HG03159 (cell line): ENCODE measurements at regions not wholly inside any gene's neighbourhood (a gene's known extent, or its start where the extent isn't known, plus 50 kb on each side); places are given as distances from the start of the nearest gene placed in this dataset.
"Not testable (repeated sequence)": the region's sequence is repeated elsewhere in the genome, so short reads cannot be mapped to it uniquely, and the experiment has no call there.

Experiments used
- ATAC-seq: cut with Tn5 transposase; IDR thresholded peaks from one replicate; pipeline ENCODE4 v1.9.1; 2021; ENCODE audit warnings: mild to moderate bottlenecking, moderate library complexity; ENCODE audit not compliant: unreplicated experiment

DNA sequence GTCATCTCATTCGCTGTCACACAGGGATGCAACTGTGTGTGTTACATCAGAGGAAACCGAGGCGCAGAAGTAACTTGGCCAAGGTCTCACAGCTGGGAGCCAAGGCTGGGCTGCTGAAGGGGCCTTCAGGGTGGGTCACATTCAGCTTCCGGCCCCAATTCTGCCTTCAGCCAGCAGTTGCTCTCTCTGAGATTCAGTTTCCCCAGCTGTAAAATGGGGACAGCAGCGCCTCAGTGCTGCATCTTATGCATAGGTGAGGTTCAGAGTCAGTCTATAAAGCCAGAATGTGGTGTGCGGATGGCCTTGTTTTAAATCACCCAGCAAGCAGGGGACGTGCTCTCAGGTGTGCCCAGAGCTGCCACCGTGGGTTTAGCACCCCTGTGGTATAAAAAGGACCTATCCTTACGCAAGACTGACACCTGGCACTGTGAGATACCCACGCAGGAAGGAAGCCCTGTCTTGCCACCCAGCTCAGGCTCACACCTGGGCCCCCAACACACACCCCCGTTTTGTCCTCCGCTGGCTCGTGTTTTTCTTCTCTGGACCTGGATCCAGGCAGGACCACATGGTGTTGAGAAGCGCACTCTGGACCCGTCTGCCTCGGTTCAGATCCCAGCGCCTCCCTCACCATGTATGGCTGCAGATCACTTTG is 94.6 kb upstream of the GSE1 start:
- ATAC-seq: no peak

GRCh38 chr16:85519050-85519440 is 94.1 kb upstream of the GSE1 start:
- not testable (repeated sequence) for ATAC-seq

DNA sequence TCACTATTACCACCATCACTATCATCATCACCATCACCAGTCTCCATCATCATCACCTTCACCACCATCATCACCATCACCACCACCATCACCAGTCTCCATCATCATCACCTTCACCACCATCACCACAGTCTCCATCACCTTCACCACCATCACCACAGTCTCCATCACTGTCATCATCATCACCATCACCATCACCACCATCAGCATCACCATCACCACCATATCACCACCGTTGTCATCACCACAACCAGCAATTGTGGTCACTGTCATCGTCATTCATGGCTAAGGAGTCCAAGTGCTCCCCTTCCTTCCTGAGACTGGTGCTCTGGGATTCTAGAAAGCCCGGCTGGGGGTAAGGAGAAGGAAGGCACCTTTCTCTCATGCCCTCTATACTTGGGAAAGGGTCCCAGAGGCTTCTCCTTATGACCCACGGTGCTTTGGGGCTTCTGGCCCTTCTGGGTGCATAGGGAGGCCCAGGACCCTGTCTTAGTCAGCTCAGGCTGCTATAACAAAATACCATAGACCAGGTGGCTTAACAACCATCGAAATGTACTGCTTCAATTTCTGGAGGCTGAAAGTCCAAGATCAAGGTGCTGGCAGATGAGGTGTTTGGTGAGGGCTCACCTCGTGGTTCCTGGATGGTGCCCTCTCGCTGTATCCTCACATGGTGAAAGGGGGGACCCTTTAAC is 93.4 kb upstream of the GSE1 start:
- ATAC-seq: no peak

GRCh38 chr16:85520853-85521521 is 92.1 kb upstream of the GSE1 start:
- ATAC-seq: no peak

DNA sequence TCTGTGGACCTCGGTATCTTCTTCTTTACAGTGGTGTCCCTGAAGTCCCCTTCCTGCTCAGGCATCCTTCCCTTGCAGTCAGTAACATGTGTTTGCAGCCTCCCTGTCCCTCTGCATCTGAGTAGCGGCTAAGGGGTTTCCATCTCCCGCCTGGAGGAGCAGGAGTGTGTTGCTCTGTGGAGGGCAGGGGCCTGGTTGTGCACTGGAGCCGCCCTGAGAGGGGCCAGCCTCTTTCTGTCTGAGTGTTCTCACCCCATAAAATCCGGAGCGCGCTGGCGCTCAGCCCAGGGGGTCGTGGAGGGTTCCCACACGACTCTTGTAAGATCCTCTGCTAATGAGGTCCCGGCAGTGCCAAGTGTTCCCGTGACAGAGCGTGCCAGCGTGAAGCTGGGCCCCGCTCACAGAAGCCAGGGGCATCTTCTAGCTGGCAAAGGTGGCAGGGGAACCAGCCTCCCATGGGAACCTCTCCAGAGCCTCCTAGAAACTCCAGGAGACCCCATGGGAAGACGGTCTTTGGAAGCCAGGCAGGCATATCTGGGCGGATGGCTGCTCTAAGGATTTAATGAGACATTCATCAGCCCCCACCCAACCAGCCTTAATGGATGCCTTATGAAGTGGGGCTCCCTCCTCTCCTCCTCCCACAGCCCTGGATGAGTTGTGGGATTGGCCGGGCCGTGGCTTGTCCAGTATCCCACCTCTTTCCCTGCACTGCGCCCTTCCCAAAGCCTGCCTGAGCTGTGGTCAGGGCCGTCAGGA is 91.4 kb upstream of the GSE1 start:
- ATAC-seq: no peak

DNA sequence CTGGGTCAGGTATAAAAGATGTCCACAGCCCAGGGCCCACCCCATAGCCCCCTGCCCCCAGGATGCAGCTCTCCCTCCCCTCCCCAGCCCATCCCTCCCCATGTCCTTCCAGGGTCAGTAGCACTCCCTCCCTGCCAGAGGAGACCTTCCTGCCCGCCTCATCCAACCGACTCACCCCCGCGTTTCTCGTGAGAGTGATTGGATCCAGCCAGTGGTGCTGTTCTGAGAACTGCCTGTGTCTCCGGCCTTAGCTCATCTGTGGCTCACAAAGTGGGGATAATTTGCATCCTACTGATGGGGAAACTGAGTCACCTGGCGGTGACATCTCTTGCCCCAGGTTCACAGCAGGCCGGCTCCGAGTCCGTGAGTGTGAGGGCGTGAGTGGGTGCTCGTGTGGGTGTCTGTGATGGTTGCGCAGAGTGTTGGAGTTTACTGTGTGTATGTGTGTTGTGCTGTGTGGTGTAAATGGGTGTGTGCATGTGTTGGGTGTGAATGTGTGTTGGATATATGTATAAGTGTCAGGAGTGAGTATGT is 90.7 kb upstream of the GSE1 start:
- no peak for ATAC-seq

DNA sequence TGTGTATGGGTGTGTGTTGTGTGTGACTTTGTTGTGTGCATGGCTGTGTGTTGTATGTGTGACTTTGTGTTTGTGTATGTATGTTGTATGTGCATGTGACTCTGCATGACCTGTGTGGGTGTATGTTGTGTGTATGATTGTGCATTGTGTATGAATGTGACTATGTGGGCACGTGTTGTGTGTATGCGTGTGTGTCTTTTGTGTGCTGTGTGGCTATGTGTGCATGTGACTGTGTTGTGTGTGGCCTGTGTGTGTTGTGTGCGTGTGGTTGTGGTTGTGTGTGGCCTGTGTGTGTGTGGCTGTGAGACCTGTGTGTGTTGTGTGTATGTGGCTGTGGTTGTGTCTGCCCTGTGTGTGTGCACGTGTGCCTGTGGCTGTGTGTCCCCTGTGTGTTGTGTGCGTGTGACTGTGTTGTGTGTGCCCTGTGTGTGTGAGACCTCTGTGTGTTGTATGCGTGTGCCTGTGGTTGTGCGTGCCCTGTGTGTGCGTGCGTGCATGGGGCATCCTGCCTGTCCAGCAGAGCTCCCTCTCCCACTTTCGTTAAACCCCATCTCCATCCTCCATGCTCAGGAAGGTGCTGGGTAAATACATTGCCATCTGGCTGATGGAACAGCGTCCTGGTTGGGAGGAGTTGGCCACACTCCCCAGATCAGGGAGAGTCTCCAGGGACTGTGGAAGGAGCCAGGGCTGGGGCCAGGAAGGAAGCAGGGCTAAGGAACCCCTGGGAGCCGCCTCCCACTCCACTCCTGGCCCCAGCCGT is 90.1 kb upstream of the GSE1 start:
- no peak for ATAC-seq

DNA sequence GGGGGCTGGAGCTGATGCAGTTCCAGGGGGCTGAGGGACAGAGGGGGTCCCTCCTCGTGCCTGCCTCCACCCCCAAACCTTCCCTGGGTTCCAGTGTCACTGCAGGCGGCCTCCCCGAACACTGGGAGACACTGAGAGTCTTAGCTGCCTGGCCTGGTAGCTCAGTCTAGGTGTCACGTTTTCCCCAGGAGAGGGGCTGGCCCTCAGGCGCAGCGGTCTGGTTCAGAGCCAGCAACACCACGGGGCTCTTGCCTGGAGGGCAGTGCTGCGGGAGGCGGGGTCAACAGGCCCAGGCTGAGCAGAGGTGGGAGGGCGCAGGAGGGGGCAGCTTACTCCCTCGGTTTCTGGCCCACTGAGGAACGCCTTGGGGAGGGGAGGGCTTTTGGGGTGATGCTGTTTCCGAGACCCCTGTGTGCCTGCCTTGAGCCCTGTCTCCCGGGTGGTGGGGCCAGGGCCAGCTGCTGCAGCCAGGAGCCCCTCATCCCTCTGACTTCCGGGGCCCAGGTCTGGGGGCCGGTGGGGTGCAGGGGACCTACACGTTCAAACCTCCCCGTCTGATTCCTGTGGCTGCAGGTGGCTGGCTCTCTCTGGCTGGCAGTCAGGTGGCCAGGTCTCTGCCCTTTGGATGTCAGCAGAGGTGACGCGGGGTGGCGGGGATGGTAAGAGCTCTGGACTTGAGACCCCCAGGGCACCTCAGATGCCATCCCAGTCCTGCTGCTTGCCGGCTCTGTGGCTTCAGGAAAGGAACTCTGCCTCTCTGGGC is 89.3 kb upstream of the GSE1 start:
- no peak for ATAC-seq

GRCh38 chr16:85524365-85524629 is 88.8 kb upstream of the GSE1 start:
- no peak for ATAC-seq

GRCh38 chr16:85524630-85525419 is 88.3 kb upstream of the GSE1 start:
- no peak for ATAC-seq

- no peak for ATAC-seq
Measured at GRCh38 chr16:85525420-85526184, 87.5 kb upstream of the GSE1 start.

DNA sequence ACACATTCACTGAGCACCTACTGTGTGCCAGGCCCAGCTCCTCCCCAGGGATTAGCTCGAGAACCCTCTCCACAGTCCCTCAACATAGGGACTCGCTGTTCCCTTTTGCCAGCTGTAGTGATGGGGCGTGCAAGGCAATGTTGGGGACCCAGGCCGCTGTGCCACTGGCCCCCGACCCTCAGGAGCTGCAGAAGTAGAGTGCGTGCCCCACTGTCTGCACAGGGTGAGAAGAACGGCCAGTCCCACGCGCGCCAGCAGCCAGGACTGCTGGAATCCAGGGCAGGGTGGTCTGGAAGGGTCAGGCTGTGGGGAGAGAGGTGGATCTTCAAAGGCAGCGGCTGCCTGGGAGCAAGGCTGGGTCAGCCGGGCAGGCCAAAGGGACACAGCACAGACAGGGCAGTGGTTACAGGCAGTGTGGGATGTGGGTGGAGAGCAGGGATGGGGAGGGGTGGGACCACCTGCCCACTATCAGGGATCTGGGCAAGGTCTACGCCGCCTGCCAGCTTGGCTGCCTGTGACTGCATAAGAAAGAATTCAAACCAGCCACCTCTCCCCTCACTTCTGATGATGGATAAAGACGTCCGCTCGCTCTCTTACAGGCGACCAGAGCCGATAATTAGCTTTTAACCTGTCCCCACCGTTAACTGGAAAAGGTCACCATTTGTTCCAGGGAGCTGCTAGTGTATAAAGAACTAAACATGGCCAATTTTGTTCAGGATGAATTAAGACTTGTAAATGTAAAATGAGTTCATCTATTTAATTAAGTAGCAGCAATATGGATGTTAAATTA is 86.7 kb upstream of the GSE1 start:
- no peak for ATAC-seq

- ATAC-seq: no peak
Measured at GRCh38 chr16:85527042-85527766, 85.9 kb upstream of the GSE1 start.

GRCh38 chr16:85527767-85528297 is 85.3 kb upstream of the GSE1 start:
- no peak for ATAC-seq

GRCh38 chr16:85528528-85529387 is 84.4 kb upstream of the GSE1 start:
- no peak for ATAC-seq
